Skeletal muscle satellite cell (primary cell): ENCODE measurements at regions not wholly inside any gene's neighbourhood (a gene's known extent, or its start where the extent isn't known, plus 50 kb on each side); places are given as distances from the start of the nearest gene placed in this dataset.

Experiments
- H3K27me3 ChIP-seq: 2 replicates; pipeline ENCODE4 v1.7.0; 2013; ENCODE audit warnings: low read length; ENCODE audit not compliant: control insufficient read depth, insufficient read depth
- H3K36me3 ChIP-seq: 2 replicates; pipeline ENCODE4 v1.7.0; 2013; ENCODE audit warnings: mild to moderate bottlenecking, control low read depth, low read length; ENCODE audit not compliant: insufficient read depth
- H3K4me1 ChIP-seq: 2 replicates; pipeline ENCODE4 v1.7.0; 2013; ENCODE audit warnings: low read length; ENCODE audit not compliant: control insufficient read depth, insufficient read depth
- H3K4me2 ChIP-seq: 2 replicates; pipeline ENCODE4 v1.7.0; 2013; ENCODE audit warnings: mild to moderate bottlenecking, low read length
- H3K4me3 ChIP-seq: 2 replicates; pipeline ENCODE4 v1.7.0; 2013; ENCODE audit warnings: low read length
- H3K9ac ChIP-seq: 2 replicates; pipeline ENCODE4 v1.7.0; 2013; ENCODE audit warnings: mild to moderate bottlenecking, low read depth, low read length, moderate library complexity
- H3K9me3 ChIP-seq: replicated peaks from 2 replicates; pipeline ENCODE4 v1.7.0; 2013; ENCODE audit warnings: mild to moderate bottlenecking, control low read depth, low read length

DNA sequence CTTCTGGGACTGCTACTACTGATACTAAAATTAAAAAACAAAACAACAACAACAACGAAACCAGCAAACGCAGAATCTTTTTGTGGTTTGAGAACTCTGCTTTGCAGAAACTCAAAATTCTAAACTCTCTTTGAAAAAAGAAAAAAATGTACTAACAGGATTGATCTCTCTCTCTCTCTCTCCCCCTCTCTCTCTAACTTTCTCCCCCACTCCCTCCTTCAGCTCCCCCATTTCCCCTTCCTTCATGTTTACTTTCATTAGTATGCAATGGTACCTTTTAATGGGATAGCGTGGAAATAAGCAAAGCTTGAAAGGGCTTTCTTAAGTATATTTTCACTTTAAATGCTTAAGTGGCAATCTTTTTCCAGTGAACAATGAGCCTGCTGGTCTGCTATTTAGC lies 562.6 kb upstream of the ADGRL2 start:
- Histone ChIP-seq H3K36me3 (no peaks in the 10 kb centered on the region), H3K9me3 (no peaks in the 10 kb centered on the region), H3K9ac (no peak overlapping the region), H3K4me3 (no peak overlapping the region), H3K4me2 (no peak overlapping the region), H3K4me1 (no peaks in the 10 kb centered on the region), H3K27me3 (no peaks in the 10 kb centered on the region)

DNA sequence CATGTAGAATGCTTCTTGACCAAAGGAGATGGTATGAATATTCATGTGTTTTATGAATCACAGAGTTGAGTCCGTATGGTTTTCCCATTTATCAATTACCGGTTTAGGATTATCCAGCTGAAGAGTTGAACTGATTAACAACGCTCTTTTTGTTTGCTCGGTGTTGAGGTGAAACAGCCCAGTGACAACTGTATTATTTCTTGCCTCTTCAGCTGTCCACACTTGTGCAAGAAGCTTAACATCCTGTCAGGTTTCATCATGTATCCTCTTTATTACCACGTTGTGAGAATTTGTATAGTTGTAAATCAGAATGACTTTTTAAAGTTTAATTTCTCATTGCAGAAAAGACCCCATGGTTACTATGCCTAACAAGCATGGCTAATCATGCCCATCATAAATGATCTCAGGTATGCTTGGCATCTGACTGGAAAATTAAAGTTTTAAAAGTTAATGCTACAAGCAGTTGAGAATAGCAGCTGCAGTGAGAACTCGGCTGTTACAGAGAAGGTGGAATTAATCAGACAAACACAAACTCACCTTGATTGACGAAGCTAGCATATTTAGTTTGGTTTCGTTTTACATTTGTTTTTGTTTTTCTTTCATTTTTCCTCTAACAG lies 563.2 kb upstream of the ADGRL2 start:
- H3K4me1 ChIP-seq = no peaks in the 10 kb centered on the region
- H3K36me3 ChIP-seq = no peaks in the 10 kb centered on the region
- H3K4me2 ChIP-seq = no peak overlapping the region
- no peak overlapping the region for H3K4me3 ChIP-seq
- H3K9ac ChIP-seq = no peak overlapping the region
- no peaks in the 10 kb centered on the region for H3K27me3 ChIP-seq
- H3K9me3 ChIP-seq = no peaks in the 10 kb centered on the region

DNA sequence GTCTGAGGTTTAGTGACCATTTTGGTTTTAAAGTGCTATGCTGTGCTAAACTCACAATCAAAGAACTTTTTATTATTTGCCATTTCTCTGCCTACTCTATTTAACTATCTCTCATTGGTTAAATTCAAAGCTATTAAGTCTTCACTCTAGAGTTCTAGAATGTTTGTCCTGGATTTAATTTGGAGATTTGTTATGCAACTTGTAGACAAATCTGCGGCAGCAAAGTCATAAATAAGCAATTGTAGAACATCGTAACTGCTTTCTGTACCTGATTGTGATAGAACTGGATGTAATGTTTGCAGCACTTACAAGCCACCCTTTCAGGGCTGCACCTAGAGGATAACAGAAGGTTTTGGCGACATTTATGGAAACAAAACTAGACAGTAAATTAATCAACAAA lies 566.5 kb upstream of the ADGRL2 start:
- Histone ChIP-seq H3K9ac (no peak overlapping the region), H3K4me1 (no peaks in the 10 kb centered on the region), H3K4me2 (no peak overlapping the region), H3K27me3 (no peaks in the 10 kb centered on the region), H3K36me3 (no peaks in the 10 kb centered on the region), H3K4me3 (no peak overlapping the region), H3K9me3 (no peaks in the 10 kb centered on the region)

DNA sequence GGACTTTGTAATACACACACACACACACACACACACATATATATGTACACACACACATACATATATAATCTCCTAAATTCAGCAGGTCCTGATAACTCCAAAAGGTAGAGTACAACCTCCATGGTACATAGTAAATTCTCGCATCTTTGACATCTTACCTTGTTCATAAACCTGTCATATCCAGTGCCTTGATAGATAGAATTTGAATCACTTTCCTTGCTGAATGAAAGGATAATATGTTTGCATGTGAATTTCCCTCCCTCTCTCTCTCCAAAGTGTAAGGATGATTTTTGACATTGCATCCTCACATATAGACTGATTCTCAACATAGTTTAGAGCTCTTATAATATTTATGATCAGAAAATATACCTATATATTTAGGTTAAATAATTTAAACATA lies 567.1 kb upstream of the ADGRL2 start:
- Histone ChIP-seq H3K36me3 (no peaks in the 10 kb centered on the region), H3K27me3 (no peaks in the 10 kb centered on the region), H3K9me3 (no peaks in the 10 kb centered on the region), H3K4me3 (no peak overlapping the region), H3K9ac (no peak overlapping the region), H3K4me1 (no peaks in the 10 kb centered on the region), H3K4me2 (no peak overlapping the region)

DNA sequence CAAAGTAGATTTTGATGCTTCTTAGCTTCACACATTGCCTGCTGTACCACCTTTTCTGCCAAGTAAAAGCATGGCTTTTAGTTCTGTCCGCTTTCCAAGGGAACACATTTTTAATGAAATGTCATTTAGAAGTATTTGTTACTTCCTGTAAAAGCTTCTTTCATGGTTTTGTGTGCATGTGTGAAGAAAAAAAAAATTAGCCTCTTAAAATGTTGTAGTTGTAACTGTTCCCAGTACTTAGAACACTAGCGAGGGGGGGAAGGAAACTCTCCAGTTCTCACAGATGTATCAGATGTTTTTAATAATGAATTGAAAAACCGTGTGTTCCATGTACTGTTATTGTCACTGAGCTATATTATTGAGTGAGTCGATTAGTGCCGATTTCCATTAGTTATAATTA lies 568.3 kb upstream of the ADGRL2 start:
- H3K9me3 ChIP-seq = no peaks in the 10 kb centered on the region
- no peak overlapping the region for H3K4me2 ChIP-seq
- no peaks in the 10 kb centered on the region for H3K27me3 ChIP-seq
- H3K4me1 ChIP-seq = no peaks in the 10 kb centered on the region
- H3K36me3 ChIP-seq = no peaks in the 10 kb centered on the region
- no peak overlapping the region for H3K9ac ChIP-seq
- H3K4me3 ChIP-seq = no peak overlapping the region

DNA sequence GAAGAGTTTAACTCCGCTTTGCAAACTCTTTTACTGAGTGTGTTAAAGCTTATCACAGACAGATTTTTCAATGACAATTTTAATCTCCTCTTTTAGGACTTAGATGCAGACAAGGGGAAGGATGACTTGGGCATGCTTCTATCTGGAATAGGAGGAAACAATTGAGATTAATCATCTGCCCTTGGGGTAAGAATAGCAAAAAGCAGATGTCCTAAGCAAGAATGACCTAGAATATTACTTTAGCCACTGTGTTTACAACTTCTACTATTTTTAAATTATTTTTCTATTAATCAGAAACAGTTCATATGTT lies 569.0 kb upstream of the ADGRL2 start:
- Histone ChIP-seq H3K4me1 (no peaks in the 10 kb centered on the region), H3K9ac (no peak overlapping the region), H3K4me3 (no peak overlapping the region), H3K9me3 (no peaks in the 10 kb centered on the region), H3K27me3 (no peaks in the 10 kb centered on the region), H3K4me2 (no peak overlapping the region), H3K36me3 (no peaks in the 10 kb centered on the region)

DNA sequence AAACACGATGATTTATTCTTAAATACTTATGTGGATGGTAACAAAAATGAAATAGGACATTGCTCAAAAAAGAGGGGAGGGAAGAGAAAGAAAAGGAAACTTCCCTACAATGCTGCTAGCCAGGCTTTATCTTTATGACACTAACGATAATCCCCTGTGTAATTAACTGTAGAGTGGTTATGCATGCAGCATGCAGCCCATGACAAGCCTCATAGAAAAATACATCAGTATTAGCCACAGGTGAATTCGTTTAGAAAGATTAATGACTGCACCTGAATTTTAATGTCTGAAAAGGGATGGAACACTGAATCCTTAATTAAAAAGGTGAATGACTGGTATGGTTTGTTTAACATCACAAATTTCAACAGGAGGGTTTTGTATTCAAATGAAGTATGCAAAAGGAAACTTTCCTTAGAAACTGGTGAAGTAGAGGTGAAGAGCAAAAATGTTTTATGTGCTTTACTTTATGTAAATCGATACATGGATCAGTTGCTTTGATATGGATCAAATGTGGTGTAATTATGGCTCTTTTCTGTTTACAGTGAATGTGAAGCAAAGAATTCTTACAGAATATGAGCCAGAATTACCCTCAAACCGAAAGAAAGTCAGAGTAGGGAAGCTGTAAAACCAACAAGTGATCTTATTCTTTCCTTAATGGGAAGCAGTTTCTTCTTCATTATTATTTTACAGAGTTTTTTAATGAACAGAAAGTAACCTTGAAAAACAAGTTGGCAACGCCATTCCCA lies 569.6 kb upstream of the ADGRL2 start:
- Histone ChIP-seq H3K9ac (no peak overlapping the region), H3K27me3 (no peaks in the 10 kb centered on the region), H3K4me1 (no peaks in the 10 kb centered on the region), H3K4me2 (no peak overlapping the region), H3K9me3 (no peaks in the 10 kb centered on the region), H3K36me3 (no peaks in the 10 kb centered on the region), H3K4me3 (no peak overlapping the region)

DNA sequence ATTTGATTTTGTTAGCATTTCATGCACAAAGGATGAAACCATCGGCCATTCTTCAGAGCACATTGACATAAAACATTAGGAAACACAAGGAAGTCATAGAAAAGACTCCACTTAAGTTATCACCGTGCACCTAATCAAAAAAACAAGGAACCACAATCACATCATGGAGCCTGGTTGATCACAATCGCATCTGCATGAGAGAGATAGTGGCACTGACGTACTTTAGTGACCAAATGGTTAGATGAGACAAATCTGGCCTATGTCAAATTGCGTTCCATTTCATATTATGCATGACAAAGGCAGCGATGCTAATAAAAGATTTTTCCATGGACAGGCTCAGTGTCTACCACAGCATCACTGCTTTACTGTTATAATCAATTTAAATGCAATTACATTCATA lies 571.8 kb upstream of the ADGRL2 start:
- no peak overlapping the region for H3K4me2 ChIP-seq

DNA sequence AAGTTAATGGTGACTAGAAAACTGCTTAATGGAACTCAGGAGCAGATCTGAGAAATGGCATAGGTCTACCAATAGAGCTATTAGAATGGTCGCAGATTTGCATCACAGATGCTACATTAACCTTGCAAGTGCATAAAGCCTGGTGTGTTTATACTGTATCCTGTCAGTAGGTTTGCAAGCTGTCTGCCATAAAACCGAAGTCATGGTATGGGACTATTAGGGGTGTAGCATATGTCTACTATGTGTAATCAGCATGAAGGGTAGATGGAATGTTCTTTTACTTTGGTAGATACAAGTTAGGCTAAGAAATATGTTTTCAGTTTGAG lies 574.2 kb upstream of the ADGRL2 start:
- Histone ChIP-seq H3K4me3 (no peak overlapping the region), H3K9me3 (no peaks in the 10 kb centered on the region)

More for the DNA sequence above, 571.8 kb upstream of the ADGRL2 start:
- H3K27me3 ChIP-seq = no peaks in the 10 kb centered on the region
- no peaks in the 10 kb centered on the region for H3K4me1 ChIP-seq
- H3K9me3 ChIP-seq = no peaks in the 10 kb centered on the region
- no peaks in the 10 kb centered on the region for H3K36me3 ChIP-seq
- H3K9ac ChIP-seq = no peak overlapping the region
- H3K4me3 ChIP-seq = no peak overlapping the region

DNA sequence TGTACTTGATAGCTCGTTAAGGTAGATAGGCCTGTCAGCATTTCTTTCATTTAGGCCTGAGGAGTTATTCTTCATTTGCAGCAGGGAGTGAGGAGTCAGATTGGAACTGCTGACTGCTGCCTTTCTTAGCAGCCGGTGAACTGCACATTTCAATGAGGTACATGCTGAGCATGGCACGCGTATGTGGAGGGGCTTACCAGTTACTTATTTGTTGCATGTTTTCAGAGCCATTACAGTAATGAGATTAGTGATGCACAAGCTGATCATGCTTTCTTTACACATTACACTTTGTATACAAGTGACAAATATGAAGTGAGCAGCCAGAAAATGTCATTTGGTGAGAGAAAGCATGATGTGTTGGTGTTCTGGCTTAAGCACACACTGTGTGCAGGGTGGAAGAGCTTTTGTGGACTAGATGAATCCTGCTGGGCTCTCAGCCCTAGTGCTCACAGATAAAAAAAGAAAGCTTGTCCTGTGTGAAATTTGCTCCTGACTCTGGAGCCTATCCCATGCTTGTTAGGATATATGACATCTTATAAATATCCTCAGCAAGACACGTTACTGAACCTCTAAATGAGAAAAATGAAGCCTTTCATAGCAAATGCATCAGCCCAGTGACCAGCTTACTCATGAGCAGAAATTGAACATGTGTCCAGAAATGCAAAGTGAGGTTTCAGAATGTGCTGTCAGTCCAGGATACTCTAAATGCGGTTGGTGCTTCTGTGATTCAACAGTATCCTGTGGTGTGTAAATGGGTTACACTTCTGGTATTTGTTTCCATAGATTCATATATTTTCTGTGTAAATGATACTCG lies 574.7 kb upstream of the ADGRL2 start:
- H3K4me1 ChIP-seq = no peaks in the 10 kb centered on the region

More for the DNA sequence above, 574.2 kb upstream of the ADGRL2 start:
- Histone ChIP-seq H3K4me1 (no peaks in the 10 kb centered on the region), H3K4me2 (no peak overlapping the region), H3K27me3 (no peaks in the 10 kb centered on the region), H3K36me3 (no peaks in the 10 kb centered on the region), H3K9ac (no peak overlapping the region)

DNA sequence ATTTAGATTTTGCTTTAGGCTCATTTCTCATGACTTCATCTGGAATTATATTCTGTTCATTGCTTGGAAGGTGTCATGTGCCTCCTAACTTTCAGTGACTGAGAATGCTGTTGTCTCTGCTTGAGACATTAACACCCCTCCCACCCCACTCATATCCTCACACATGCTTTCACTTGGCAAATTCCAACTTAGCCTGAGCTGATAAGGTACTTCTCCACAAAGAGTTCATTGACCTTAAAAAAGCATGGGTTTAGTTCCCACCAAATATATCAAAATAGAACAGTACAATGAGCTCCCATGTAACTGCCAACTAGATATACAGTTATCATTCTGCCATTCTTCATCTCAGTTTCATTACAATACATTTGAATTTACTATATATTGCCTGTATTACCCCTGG lies 576.5 kb upstream of the ADGRL2 start:
- H3K9ac ChIP-seq = no peak overlapping the region
- no peak overlapping the region for H3K4me2 ChIP-seq
- H3K9me3 ChIP-seq = no peaks in the 10 kb centered on the region
- H3K4me3 ChIP-seq = no peak overlapping the region
- H3K27me3 ChIP-seq = no peaks in the 10 kb centered on the region
- no peaks in the 10 kb centered on the region for H3K4me1 ChIP-seq
- H3K36me3 ChIP-seq = no peaks in the 10 kb centered on the region

More for the DNA sequence above, 574.7 kb upstream of the ADGRL2 start:
- Histone ChIP-seq H3K9ac (no peak overlapping the region), H3K4me3 (no peak overlapping the region), H3K4me2 (no peak overlapping the region), H3K9me3 (no peaks in the 10 kb centered on the region), H3K36me3 (no peaks in the 10 kb centered on the region), H3K27me3 (no peaks in the 10 kb centered on the region)

DNA sequence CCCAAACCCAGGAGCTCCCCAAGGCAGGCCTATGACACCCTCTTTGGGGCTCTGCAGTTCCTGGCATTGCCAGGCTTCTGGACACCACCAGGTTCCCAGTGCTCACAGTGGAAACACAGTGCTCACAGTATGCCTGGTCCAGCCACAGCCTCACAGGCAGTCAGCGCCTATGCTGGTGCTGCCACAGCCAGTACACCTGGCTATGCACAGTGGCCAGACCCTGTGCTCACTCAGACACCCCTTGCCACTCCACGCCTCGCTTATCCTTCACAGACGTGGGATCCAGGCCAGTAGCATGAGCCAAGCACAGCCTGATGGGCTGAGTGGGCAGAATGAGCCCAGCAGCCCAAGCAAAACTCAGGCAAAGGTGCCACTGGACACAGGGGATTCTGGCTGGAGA lies 579.2 kb upstream of the ADGRL2 start:
- H3K27me3 ChIP-seq = no peaks in the 10 kb centered on the region
- H3K9me3 ChIP-seq = no peaks in the 10 kb centered on the region
- H3K4me2 ChIP-seq = no peak overlapping the region
- no peak overlapping the region for H3K9ac ChIP-seq
- no peak overlapping the region for H3K4me3 ChIP-seq
- no peaks in the 10 kb centered on the region for H3K4me1 ChIP-seq
- no peaks in the 10 kb centered on the region for H3K36me3 ChIP-seq
